NCI-H2171 (cell line): ENCODE measurements at regions not wholly inside any gene's neighbourhood (a gene's known extent, or its start where the extent isn't known, plus 50 kb on each side); places are given as distances from the start of the nearest gene placed in this dataset.

Source experiments
- DNase-seq: peaks from one replicate; lab custom pipeline; 2025; lab: John Stamatoyannopoulos, UW

DNA sequence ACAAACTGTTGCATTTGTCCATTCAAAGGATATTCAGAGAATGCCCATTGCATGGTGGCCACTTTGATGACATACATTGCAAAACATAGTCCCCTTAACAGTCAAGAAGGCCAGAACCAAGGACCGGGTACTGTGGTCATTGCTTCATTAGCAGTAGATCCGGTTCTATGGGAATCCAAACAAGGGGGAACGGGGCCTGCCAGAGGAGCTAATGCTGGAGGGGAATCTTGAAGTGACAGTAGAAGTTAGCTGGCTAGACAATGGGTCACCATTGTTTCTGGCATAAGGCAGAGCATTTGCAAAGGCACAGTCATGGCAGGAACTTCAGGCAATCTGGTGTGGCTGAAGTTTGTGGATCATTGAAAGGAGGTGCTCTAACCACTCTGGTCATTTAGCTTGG is 279.7 kb downstream of the SS18 start:
- DNase-seq: no peak

DNA sequence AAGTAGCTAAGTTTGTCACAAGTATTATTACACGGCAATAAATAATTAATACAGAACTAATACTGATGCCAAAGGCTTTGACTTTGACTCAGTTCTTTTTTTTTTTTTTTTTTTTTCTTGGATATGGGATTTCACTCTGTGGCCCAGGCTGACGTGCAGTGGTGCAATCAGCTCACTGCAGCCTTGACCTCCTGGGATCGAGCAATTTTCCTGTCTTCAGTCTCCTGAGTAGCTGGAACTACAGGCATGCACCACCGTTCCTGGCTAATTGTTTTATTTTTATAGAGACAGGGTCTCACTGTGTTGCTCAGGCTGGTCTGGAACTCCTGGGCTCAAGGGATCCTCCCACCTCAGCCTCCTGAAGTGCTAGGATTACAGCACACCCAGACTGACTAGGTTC is 284.5 kb downstream of the SS18 start:
- DNase-seq: no peak

DNA sequence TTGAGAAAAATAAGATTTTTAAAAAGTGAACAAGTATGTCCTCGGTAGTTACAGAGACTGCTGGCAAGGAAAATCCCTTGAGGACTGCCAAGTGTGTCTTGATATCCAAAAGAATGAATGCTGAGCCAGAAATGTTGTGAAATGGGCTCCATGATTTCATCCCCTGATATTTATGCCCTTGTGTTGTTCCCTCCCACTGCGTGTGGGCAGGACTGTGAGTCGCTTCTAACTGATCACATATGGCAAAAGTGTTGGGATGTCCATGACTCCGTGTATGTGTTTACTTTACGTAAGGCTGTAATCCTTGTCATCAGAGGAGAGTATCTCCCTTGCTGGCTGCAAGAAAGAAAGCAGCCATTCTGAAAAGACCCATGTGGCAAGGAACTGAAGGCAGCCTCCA is 285.1 kb downstream of the SS18 start:
- DNase-seq: no peak

DNA sequence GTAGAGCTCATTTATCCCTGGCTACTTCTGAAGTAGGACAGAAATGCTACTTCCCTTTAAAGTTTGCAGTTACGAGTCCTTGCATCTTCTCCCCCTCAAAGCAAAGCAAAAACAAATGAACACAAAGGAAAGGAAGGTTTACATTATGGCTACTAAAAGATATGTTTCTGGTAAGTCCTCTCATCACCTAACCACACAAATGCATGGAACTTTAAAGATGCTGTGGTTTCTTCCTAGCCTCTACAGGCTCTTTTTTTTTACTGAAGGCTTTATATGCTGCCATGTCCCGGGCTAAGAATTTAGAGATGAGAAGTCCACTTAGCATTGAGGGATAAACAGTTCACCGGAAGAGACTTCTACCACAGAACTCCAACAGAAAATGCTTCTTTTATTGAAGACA is 291.2 kb downstream of the SS18 start:
- DNase-seq: no peak

DNA sequence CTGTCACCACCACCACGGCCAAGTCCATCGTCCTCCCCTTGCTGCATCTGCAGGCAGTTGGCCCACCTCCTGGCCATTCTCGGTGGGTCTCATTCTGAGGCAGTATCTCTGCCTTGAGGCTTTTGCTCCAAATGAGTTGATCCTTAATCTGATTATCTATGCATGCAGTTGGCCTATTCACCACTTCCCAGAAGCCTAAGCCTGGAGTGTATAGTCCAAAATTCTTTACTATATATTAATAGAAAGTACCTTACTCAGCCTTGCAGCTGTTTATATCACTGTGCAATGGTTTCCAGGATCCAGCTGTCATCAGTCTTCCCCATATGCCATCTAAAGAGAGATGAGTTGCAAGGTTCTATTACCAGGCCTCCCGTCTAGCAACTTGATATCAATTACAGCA is 292.4 kb downstream of the SS18 start:
- DNase-seq: peak; percentile 33

DNA sequence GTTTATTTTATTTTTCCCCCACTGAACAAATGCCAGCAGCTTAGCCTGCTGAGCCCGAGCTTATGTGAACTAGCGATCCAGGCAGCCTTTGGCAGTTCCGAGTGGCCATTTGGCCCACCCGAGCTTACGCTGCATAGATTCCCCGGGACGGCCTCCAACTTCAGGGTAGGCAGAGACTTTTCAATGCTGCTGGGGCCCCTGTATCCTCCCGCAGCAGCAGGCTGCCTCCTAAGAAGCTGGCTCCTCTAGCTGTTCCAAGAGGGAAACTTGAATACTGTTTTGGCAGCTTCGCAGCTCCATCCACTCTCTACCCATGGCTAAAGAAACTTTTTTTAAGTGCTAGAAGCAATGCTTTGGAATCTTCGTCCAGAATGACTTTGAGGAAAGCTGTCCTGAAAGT is 295.2 kb downstream of the SS18 start:
- DNase-seq: no peak

DNA sequence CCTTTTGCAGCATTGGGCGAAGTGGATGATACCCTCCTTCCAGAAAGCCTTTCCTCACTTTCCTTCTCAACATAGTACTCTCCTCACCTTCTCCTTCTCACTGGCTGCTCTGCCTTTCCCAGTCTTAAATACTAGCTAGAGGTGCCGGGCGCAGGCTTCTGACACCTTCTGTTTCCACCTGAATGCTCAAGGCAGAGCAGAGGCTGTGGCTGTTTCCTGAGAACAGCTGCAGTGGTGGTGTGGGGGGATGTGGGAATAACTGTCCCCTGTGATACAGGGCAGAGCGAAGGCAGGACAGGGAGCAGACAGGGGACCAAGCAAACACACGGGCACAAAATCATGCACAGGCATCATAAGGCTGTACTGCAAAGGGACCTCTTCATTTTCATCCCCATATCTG is 303.1 kb downstream of the SS18 start:
- DNase-seq: no peak

DNA sequence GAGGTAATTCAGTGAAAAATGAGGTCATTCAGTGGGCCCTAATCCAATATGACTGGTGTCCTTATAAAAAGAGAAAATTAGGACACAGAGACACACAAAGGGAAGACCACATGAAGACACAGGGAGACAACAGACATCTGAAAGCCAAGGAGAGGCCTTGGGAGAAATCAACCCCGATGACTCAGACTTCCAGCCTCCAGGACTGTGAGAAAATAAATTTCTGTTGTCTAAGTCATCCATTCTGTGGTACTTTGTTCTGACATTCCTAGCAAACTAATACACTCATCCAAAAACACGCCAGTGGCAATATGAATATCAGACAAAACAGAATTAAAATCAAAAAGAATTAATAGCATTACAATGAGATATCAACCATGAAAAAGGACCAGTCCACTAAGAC is 303.7 kb downstream of the SS18 start:
- no peak for DNase-seq

DNA sequence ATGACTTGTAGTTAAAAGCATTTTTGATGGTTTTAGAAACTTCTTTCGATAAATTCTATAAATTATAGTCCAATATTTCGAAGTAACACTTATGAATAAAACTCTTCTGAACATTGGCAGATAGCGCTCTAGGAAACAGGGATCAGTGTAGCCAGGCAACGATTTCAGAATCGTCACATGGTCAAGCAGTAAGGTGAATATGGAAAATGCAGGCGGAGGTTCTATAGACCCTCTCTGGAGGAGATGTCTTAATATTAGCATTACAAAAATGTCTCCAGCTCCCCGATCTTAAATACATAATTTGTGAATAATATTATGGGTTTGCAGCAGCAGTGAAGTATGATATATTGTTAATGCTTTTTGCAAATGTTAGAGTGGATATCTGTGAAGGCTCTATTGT is 310.3 kb downstream of the SS18 start:
- DNase-seq: no peak

DNA sequence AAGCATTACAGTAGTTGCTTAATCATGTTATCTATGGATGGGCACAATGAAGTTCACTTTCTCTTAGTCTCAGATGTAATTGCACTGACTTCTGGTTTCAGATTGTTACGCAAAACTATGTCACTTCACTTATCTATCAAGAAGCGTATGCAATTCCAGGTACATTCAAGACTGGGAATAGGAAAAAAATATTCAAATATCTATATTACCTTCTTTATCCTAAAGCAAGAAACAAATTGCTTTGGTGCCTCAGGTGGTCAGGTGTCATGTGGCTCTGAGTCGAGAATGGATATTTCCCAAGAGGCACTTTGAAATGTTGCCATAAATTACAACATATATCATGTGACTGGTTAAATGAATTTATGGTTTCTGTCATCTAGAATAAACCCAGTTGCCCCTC is 318.6 kb downstream of the SS18 start:
- no peak for DNase-seq

DNA sequence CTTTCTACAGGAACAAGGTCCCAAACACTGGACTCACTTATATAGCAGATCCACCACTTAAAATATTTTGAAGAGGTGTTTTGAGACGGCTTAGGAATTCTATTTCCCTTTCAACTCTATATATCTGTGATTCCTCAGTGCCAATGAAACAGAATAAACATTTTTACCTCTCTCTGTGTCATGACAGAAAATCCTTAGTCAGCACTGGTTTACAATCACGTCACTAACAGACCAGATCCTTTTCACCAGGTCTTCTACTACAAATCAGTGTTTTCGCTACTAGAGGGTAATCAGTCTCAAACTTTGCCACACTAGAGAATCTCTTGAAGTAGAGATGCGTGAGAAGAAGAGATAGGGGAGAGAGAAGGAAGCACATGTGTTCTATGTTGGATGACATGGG is 325.6 kb downstream of the SS18 start:
- no peak for DNase-seq

DNA sequence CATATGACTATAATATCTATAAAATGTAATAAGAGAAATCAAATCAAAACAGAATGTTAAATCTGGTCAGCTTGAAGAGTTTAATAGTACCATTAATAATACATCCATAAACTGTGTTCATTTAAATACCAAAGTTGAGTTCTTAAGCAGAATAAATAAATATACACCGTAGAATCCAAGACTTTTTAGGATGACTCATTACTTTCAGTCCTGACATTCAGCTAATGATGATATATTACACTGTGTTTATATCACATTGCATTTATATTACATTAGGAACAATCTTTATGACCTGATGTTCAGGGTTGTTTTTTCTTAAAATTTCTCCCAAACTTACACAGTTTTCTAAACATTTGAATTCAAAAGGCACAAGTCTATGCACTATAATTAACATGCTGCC is 331.3 kb downstream of the SS18 start:
- no peak for DNase-seq

DNA sequence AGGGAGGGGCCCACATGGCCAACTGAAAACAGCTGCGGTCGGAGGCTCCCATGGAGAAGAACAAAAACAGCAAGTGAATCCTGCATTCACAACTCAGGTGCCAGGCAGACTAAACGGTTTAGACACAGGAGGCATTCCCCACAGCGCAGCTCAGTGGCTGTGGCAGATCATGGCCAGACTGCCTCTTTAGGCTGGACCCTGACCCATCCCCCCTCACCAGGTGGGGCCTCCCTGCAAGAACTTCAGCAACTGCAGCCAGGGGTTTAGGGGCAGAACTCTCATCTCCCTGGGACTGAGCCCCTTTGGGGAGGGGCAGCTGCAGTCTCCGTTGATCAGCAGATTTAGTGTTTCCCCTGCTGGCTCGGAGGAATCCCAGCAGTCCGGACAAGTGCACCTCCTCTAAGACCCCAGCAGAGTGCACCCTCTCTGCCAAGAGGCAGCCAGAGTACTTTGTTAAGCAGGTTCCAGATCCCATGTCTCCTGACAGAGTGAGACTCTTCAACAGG is 346.7 kb downstream of the SS18 start:
- no peak for DNase-seq

DNA sequence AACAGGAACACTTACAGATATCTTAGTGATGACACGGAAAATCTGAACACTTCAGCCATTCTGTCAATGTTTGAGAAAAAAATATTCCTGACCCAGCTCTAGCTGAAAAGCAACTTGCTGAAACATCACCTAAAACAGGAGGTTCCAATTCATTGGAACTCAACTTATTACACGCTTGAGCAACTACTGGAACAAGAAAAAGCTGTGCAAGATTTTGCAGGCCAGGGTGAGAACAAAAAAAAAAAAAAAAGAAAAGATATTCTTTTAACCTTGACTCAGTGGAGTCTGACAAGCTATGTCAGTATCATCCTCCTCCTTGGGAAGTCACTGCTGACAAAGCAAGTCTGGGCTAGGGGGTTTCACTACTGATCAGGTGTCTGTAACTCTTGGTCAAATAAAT is 351.0 kb downstream of the SS18 start:
- no peak for DNase-seq

DNA sequence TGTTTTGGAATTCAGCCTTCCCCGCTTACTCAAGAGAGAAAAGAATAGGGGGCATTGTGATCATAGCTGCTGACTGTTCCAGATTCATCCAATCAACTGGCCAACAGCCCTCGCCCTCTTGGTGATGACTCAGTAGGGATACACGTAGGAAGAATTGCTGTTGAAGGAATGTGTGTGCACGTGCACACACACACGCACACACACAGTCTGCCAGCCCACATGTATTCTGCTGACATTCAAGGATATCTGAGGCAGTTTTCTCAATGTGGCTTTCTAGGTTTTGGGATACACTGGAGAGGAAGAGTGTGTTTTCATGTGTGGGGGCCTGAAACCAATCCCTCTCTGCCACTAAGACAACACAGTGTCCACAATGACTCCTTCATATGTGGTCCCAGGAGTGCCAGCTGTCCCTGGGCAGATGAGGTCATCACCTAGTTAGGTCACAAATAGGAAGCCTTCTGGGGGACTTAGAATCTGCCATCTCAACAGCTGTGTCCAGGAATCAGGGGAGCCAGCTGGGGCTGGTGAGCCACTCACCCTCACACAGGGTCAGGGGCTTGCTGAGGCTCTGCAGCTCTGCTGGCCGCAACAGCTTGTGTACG is 352.6 kb downstream of the SS18 start:
- no peak for DNase-seq

DNA sequence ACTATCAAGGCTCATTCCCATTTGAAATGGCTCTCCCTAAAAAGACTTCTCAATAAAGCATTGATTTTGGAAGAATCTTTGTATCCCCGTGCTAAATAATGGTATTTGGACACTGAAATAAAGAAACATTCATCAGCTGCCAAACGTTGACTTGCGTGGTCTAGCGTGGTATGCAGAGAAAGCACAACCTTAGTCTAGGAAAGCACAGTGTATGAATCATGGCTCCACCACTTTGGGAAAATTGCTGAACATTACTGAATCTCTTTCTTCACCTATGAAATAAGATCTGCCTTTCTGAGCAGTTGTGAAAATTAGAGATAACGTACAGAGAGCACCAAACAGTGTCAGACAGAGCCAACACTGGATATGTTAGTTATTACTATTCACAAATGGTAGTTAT is 353.9 kb downstream of the SS18 start:
- DNase-seq: no peak

DNA sequence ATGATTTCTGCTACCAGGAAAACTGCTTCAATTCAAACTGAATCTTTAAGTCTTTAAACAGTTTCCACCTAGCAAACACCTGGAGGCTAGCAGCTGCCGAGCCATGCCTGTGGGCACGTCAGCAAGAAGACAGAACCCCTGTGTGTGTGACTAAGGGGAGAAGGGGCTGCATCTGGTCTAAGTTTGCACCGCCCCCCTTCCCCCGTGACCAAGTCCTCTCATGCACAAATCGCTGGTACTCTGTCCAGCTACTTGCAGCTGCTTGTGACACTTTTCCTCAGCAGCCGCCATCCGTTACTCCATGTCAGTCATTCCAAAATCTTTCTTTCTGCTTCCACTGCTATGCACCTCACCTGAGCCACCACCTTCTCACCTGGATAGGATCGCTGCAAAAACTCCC is 355.0 kb downstream of the SS18 start:
- no peak for DNase-seq

DNA sequence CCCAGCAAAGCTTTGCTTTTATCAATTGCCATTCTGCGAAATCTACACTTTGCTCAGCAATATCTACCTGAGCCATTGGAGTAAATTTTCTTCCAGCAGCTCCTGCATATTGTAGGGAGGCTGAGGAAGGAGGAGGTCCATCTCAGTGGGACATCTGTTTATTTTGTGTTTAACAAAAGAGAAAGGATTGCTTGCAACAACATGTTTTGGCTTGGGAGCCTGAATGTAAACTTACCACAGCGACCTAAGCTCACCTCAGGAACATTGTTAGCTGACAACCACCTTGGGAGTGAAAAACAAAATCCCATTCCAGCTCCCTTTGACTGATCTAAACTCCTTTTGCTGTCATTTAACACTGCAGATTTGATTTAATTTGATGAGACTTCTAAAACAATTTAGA is 356.1 kb downstream of the SS18 start:
- DNase-seq: no peak

DNA sequence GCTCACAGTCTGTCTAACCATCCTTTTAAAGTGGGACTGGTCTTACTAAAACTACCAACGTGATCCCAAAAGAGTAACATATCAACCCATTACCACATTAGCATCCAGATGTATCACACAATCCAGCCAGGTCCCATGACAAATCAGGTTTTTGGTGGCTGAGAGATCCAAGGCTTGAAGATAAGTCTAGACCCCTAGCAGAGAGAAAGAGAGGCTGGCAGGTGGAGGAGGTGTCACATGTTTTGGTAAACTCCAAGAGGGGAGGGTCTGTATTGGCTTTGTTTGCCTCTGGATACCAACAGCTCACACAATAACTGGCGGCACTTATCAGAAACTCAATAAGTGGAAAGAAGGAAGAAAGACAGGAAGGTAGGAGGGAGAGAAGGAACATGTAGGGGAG is 357.6 kb downstream of the SS18 start:
- DNase-seq: no peak

DNA sequence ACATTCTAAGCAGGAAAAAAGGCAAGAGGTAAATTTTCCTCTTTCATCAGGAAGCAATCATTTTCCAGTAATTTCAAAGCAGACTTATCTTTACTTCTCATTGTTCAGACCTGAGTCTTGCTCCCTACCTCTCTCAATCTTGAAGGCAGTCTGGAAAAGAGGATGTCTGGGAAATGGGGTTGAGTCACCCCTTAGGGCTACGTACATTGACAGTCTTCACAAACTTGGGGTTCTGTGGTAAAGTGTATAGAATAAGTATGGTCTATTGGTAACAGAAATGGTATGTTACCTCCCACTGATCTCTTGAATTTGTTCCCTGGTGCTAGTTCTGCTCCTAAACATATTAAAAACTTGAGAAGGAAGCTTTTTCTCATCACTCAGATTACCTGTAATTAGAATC is 361.3 kb downstream of the SS18 start:
- no peak for DNase-seq

DNA sequence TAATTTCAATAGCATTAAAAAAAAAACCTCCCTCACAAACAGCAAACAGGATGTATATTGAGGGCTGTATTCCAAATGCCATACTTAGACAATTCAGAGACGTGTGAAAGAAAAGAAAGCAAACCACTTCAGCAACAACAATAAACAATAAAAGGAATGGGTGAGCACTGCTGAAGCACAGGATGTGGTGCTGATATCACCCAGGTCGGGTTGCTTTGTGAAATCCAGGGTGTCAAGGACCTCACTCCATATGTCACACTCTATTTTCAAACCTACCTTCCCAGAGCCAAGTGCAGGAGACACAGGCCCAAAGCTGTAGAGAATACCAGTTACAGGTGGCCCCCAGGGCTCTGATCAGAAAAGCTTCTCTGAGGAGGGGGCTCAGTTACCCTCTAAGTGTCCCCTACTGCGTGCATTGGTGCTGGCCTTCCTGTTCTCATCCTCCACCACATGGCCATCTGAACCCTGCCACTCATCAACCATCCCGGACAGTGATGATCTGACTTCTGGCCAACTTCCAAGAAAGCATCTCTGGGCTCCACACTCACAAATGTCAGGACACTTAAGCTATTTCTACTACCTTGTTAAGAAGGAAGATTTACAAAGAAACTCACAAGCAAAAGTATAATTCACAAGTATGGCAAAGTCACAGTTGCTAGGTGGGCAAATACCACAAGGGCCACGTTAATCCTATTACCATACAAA is 363.0 kb downstream of the SS18 start:
- no peak for DNase-seq

DNA sequence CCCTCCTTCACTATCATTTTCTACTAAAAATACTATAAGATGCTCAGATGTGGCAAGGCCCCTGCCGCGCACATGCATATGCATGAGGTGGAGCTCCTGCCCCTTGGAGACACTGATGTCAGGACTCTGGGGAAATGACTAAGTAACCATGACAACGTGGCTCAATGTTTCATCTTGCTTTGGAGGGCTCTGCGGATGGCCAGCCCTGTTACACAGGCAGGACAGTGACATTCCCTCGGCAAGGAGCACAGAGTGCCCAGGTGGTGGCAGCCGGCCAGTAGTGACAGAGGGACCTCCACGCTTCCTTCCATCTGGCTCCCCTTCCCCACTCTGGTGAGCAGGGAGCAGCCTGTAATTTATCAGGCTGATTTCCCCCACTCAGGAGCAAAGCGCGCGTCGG is 364.1 kb downstream of the SS18 start:
- peak; percentile 19 for DNase-seq

DNA sequence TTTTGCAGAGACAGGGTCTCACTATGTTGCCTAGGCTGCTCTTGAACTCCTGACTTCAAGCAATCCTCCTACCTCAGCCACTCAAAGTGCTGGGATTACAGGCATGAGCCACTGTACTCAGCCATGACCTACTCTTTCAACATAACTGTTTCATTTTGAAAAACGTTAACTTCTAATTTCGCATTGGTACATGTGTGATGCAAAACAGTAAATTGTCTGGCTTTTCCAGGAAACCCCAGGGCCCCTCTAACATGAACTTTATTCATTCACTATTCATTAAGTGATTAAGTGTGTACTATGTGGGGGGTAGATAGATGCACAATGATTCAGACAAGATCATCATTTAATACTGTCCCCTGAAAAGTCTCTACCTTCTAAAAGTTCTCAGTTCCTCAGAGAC is 364.9 kb downstream of the SS18 start:
- no peak for DNase-seq

DNA sequence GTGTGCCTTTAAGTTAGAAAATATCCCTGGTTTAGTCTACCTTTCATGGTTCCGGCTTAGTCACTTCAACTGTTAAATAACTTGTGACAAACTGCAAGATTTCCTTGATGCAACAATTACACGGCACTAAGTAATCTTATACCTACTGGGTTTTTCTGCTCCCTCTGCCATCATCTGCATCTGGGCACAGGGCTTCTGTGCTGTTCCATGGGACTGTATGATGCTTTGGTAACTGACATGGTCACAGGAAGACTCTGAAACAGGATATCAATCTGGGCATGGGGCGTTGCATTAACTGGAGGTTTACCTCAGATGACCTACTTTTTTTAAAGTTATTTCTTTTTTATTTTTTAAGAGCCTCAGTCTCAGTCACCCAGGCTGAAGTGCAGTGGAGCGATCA is 365.4 kb downstream of the SS18 start:
- no peak for DNase-seq
